ENCODE measurements at regions not wholly inside any gene's neighbourhood (a gene's known extent, or its start where the extent isn't known, plus 50 kb on each side); places are given as distances from the start of the nearest gene placed in this dataset.

- no peak overlapping the region for H3K9ac ChIP-seq (ENCODE audit: insufficient read depth in 1 of 2, low read depth in 2 of 2, low read length in 2 of 2)
- H3K27me3 ChIP-seq (ENCODE audit: control insufficient read depth in 2 of 2, insufficient read depth in 2 of 2, low read length in 2 of 2), result no peaks in the 10 kb centered on the region
- TF ChIP-seq MXD1 (CRISPR knock-in tag; IDR thresholded peaks at IDR 0.05; ENCODE audit: borderline replicate concordance, poor library complexity, severe bottlenecking) (no peak), SRSF1 (IDR thresholded peaks at IDR 0.05; ENCODE audit: low read depth, low read length) (no peak), MTA3 (IDR thresholded peaks at IDR 0.05; ENCODE audit: borderline replicate concordance) (no peak), PHF8 (IDR thresholded peaks at IDR 0.05; ENCODE audit: borderline replicate concordance, low read length) (no peak)
- ChIA-PET POLR2A (no interaction called here), CTCF (ENCODE audit: low intra/inter-chr PET ratio) (no interaction called here)
- no peaks in the 10 kb centered on the region for H4K20me1 ChIP-seq (replicated peaks; ENCODE audit: control insufficient read depth, insufficient read depth, low read length)
- H3K79me2 ChIP-seq (ENCODE audit: control insufficient read depth, insufficient read depth, low read length), result no peaks in the 10 kb centered on the region
- 0% methylated on average over 2 of the region's 6 CpGs for WGBS (ENCODE audit: insufficient coverage, low coverage, missing lambda C conversion rate)
- no peak overlapping the region for H3K27ac ChIP-seq (ENCODE audit: extremely low read depth, low read depth, low read length)
- in situ Hi-C loops (cut with MboI) (no loop called here), intact Hi-C loops (cut with micrococcal nuclease) (no loop called here)
- no peak overlapping the region for H2AFZ ChIP-seq (ENCODE audit: low read depth, low read length)
- H3K4me3 ChIP-seq, result no peak overlapping the region
- no TSS peak for BruUV-seq (replicated peaks)
- H3K9me1 ChIP-seq (ENCODE audit: control insufficient read depth, insufficient read depth, low read length), result no peaks in the 10 kb centered on the region
- no peak for ATAC-seq
- no peak overlapping the region for H3K4me2 ChIP-seq (ENCODE audit: insufficient read depth, low read length)
- DNase-seq (ENCODE audit: extremely low read depth in 1 of 4, low spot score in 3 of 4), result no peak
- FAIRE-seq, result no peak
- no peaks in the 10 kb centered on the region for H3K36me3 ChIP-seq (ENCODE audit: control insufficient read depth, insufficient read depth, low read length)
- H3K4me1 ChIP-seq (replicated peaks in 1 of 2; ENCODE audit: control insufficient read depth in 2 of 2, insufficient read depth in 2 of 2, low read length in 2 of 2), result no peaks in the 10 kb centered on the region
- H3K9me3 ChIP-seq (replicated peaks; ENCODE audit: control insufficient read depth, insufficient read depth, low read depth, low read length), result no peaks in the 10 kb centered on the region
Observed at GRCh38 chr9:16344343-16344742, 526.1 kb downstream of the BNC2 start.

GRCh38 chr9:16345902-16346301 lies 524.6 kb downstream of the BNC2 start:
- no peaks in the 10 kb centered on the region for H3K9me1 ChIP-seq (ENCODE audit: control insufficient read depth, insufficient read depth, low read length)
- H3K9ac ChIP-seq (ENCODE audit: insufficient read depth in 1 of 2, low read depth in 2 of 2, low read length in 2 of 2), result no peak overlapping the region
- H3K4me3 ChIP-seq, result no peak overlapping the region
- no peak for DNase-seq (ENCODE audit: extremely low read depth in 1 of 4, low spot score in 3 of 4)
- no peak overlapping the region for H2AFZ ChIP-seq (ENCODE audit: low read depth, low read length)
- no peak for ATAC-seq
- H3K4me1 ChIP-seq (replicated peaks in 1 of 2; ENCODE audit: control insufficient read depth in 2 of 2, insufficient read depth in 2 of 2, low read length in 2 of 2), result no peaks in the 10 kb centered on the region
- H3K4me2 ChIP-seq (ENCODE audit: insufficient read depth, low read length), result no peak overlapping the region
- CTCF ChIA-PET (ENCODE audit: low intra/inter-chr PET ratio), result no interaction called here
- H3K27ac ChIP-seq (ENCODE audit: extremely low read depth, low read depth, low read length), result no peak overlapping the region
- BruUV-seq (replicated peaks), result no TSS peak
- in situ Hi-C loops (cut with MboI), result no loop called here
- intact Hi-C loops (cut with micrococcal nuclease), result no loop called here
- no peaks in the 10 kb centered on the region for H4K20me1 ChIP-seq (replicated peaks; ENCODE audit: control insufficient read depth, insufficient read depth, low read length)
- POLR2A ChIA-PET, result no interaction called here
- H3K79me2 ChIP-seq (ENCODE audit: control insufficient read depth, insufficient read depth, low read length), result no peaks in the 10 kb centered on the region
- H3K9me3 ChIP-seq (replicated peaks; ENCODE audit: control insufficient read depth, insufficient read depth, low read depth, low read length), result no peaks in the 10 kb centered on the region
- H3K27me3 ChIP-seq (ENCODE audit: control insufficient read depth in 2 of 2, insufficient read depth in 2 of 2, low read length in 2 of 2), result no peaks in the 10 kb centered on the region
- FAIRE-seq, result no peak
- H3K36me3 ChIP-seq (ENCODE audit: control insufficient read depth, insufficient read depth, low read length), result no peaks in the 10 kb centered on the region
- WGBS (ENCODE audit: insufficient coverage, low coverage, missing lambda C conversion rate), result 0% methylated on average over 3 of the region's 3 CpGs
- TF ChIP-seq NR2F6 (CRISPR knock-in tag; IDR thresholded peaks at IDR 0.05) (no peak), MCM3 (IDR thresholded peaks at IDR 0.05) (no peak), MIER1 (IDR thresholded peaks at IDR 0.05; ENCODE audit: low read depth) (no peak), PTBP1 (IDR thresholded peaks at IDR 0.05; ENCODE audit: low read depth, low read length) (no peak), FOXO4 (CRISPR knock-in tag; IDR thresholded peaks at IDR 0.05) (no peak), ATF4 (CRISPR knock-in tag; IDR thresholded peaks at IDR 0.05) (no peak)

All from K562 (cell line).